ENCODE measurements at regions not wholly inside any gene's neighbourhood (a gene's known extent, or its start where the extent isn't known, plus 50 kb on each side); places are given as distances from the start of the nearest gene placed in this dataset.

- Histone ChIP-seq H3K36me3 (ENCODE audit: control insufficient read depth in 4 of 4, insufficient read depth in 4 of 4, low read length in 3 of 4) (no peaks in the 10 kb centered on the region), H3K27me3 (replicated peaks in 2 of 5; ENCODE audit: control insufficient read depth in 4 of 5, insufficient read depth in 5 of 5, low read length in 4 of 5) (no peaks in the 10 kb centered on the region), H3K4me1 (ENCODE audit: control extremely low read depth in 1 of 4, control insufficient read depth in 4 of 4, insufficient read depth in 4 of 4, low read length in 3 of 4) (no peaks in the 10 kb centered on the region), H3K4me3 (ENCODE audit: control insufficient read depth in 1 of 7, extremely low read depth in 1 of 7, insufficient read depth in 4 of 7, low read depth in 2 of 7, low read length in 6 of 7) (no peak overlapping the region), H3K9me3 (ENCODE audit: control extremely low read depth in 1 of 5, control insufficient read depth in 4 of 5, insufficient read depth in 2 of 5, low read depth in 1 of 5, low read length in 4 of 5) (no peaks in the 10 kb centered on the region), H3K27ac (ENCODE audit: insufficient read depth in 1 of 2, low read depth in 1 of 2, low read length in 2 of 2, poor library complexity in 1 of 2, severe bottlenecking in 2 of 2) (no peak overlapping the region)
- no CpG with 5 or more reads among the region's 2 CpGs for WGBS (ENCODE audit: insufficient coverage)
- POLR2A ChIA-PET: no interaction called here
- CTCF ChIA-PET: no interaction called here
- no peak for DNase-seq
These were observed 1035.7 kb upstream of the POU3F3 start for GRCh38 chr2:103818176-103818575.

- Histone ChIP-seq H3K27ac (ENCODE audit: insufficient read depth in 1 of 2, low read depth in 1 of 2, low read length in 2 of 2, poor library complexity in 1 of 2, severe bottlenecking in 2 of 2) (no peak overlapping the region), H3K36me3 (ENCODE audit: control insufficient read depth in 4 of 4, insufficient read depth in 4 of 4, low read length in 3 of 4) (no peaks in the 10 kb centered on the region), H3K27me3 (replicated peaks in 2 of 5; ENCODE audit: control insufficient read depth in 4 of 5, insufficient read depth in 5 of 5, low read length in 4 of 5) (no peaks in the 10 kb centered on the region), H3K4me3 (ENCODE audit: control insufficient read depth in 1 of 7, extremely low read depth in 1 of 7, insufficient read depth in 4 of 7, low read depth in 2 of 7, low read length in 6 of 7) (no peak overlapping the region), H3K4me1 (ENCODE audit: control extremely low read depth in 1 of 4, control insufficient read depth in 4 of 4, insufficient read depth in 4 of 4, low read length in 3 of 4) (no peaks in the 10 kb centered on the region), H3K9me3 (ENCODE audit: control extremely low read depth in 1 of 5, control insufficient read depth in 4 of 5, insufficient read depth in 2 of 5, low read depth in 1 of 5, low read length in 4 of 5) (no peaks in the 10 kb centered on the region)
- ChIA-PET POLR2A (no interaction called here), CTCF (no interaction called here)
- 91% methylated on average over 5 of the region's 5 CpGs for WGBS (ENCODE audit: insufficient coverage)
- DNase-seq: no peak
These were observed 1034.3 kb upstream of the POU3F3 start for GRCh38 chr2:103819599-103819998.

GRCh38 chr2:103823847-103824246 lies 1030.1 kb upstream of the POU3F3 start:
- Histone ChIP-seq H3K36me3 (ENCODE audit: control insufficient read depth in 4 of 4, insufficient read depth in 4 of 4, low read length in 3 of 4) (no peaks in the 10 kb centered on the region), H3K9me3 (ENCODE audit: control extremely low read depth in 1 of 5, control insufficient read depth in 4 of 5, insufficient read depth in 2 of 5, low read depth in 1 of 5, low read length in 4 of 5) (no peaks in the 10 kb centered on the region), H3K4me3 (ENCODE audit: control insufficient read depth in 1 of 7, extremely low read depth in 1 of 7, insufficient read depth in 4 of 7, low read depth in 2 of 7, low read length in 6 of 7) (no peak overlapping the region), H3K27me3 (replicated peaks in 2 of 5; ENCODE audit: control insufficient read depth in 4 of 5, insufficient read depth in 5 of 5, low read length in 4 of 5) (no peaks in the 10 kb centered on the region), H3K27ac (ENCODE audit: insufficient read depth in 1 of 2, low read depth in 1 of 2, low read length in 2 of 2, poor library complexity in 1 of 2, severe bottlenecking in 2 of 2) (no peak overlapping the region), H3K4me1 (ENCODE audit: control extremely low read depth in 1 of 4, control insufficient read depth in 4 of 4, insufficient read depth in 4 of 4, low read length in 3 of 4) (no peaks in the 10 kb centered on the region)
- CTCF ChIA-PET: no interaction called here
- POLR2A ChIA-PET: no interaction called here
- no peak for DNase-seq
- 88% methylated on average over 1 of the region's 1 CpG for WGBS (ENCODE audit: insufficient coverage)

GRCh38 chr2:103847276-103847675 lies 1006.6 kb upstream of the POU3F3 start:
- Histone ChIP-seq H3K36me3 (ENCODE audit: control insufficient read depth in 4 of 4, insufficient read depth in 4 of 4, low read length in 3 of 4) (no peaks in the 10 kb centered on the region), H3K4me1 (ENCODE audit: control extremely low read depth in 1 of 4, control insufficient read depth in 4 of 4, insufficient read depth in 4 of 4, low read length in 3 of 4) (no peaks in the 10 kb centered on the region), H3K27me3 (replicated peaks in 2 of 5; ENCODE audit: control insufficient read depth in 4 of 5, insufficient read depth in 5 of 5, low read length in 4 of 5) (no peaks in the 10 kb centered on the region), H3K9me3 (ENCODE audit: control extremely low read depth in 1 of 5, control insufficient read depth in 4 of 5, insufficient read depth in 2 of 5, low read depth in 1 of 5, low read length in 4 of 5) (peaks cover 0 to 2% (median 0%) of the 10 kb centered on the region in 5 experiments), H3K4me3 (ENCODE audit: control insufficient read depth in 1 of 7, extremely low read depth in 1 of 7, insufficient read depth in 4 of 7, low read depth in 2 of 7, low read length in 6 of 7) (no peak overlapping the region), H3K27ac (ENCODE audit: insufficient read depth in 1 of 2, low read depth in 1 of 2, low read length in 2 of 2, poor library complexity in 1 of 2, severe bottlenecking in 2 of 2) (no peak overlapping the region)
- no peak for DNase-seq
- POLR2A ChIA-PET: interaction anchor here (0.7 kb wide), 1 partner anchor 197 kb away, joined by 3 read pairs; no protein-coding TSS in a partner anchor
- CTCF ChIA-PET: no interaction called here
- 100% methylated on average over 2 of the region's 2 CpGs for WGBS (ENCODE audit: insufficient coverage)

- Histone ChIP-seq H3K27ac (ENCODE audit: insufficient read depth in 1 of 2, low read depth in 1 of 2, low read length in 2 of 2, poor library complexity in 1 of 2, severe bottlenecking in 2 of 2) (no peak overlapping the region), H3K9me3 (ENCODE audit: control extremely low read depth in 1 of 5, control insufficient read depth in 4 of 5, insufficient read depth in 2 of 5, low read depth in 1 of 5, low read length in 4 of 5) (no peaks in the 10 kb centered on the region), H3K4me3 (ENCODE audit: control insufficient read depth in 1 of 7, extremely low read depth in 1 of 7, insufficient read depth in 4 of 7, low read depth in 2 of 7, low read length in 6 of 7) (no peak overlapping the region), H3K36me3 (ENCODE audit: control insufficient read depth in 4 of 4, insufficient read depth in 4 of 4, low read length in 3 of 4) (no peaks in the 10 kb centered on the region), H3K4me1 (ENCODE audit: control extremely low read depth in 1 of 4, control insufficient read depth in 4 of 4, insufficient read depth in 4 of 4, low read length in 3 of 4) (no peaks in the 10 kb centered on the region), H3K27me3 (replicated peaks in 2 of 5; ENCODE audit: control insufficient read depth in 4 of 5, insufficient read depth in 5 of 5, low read length in 4 of 5) (no peaks in the 10 kb centered on the region)
- ChIA-PET CTCF (no interaction called here), POLR2A (interaction anchor here (0.6 kb wide), 1 partner anchor 146 kb away, joined by 3 read pairs; no protein-coding TSS in a partner anchor)
- no peak for DNase-seq
- 70% methylated on average over 2 of the region's 2 CpGs for WGBS (ENCODE audit: insufficient coverage)
These were observed 994.7 kb upstream of the POU3F3 start for GRCh38 chr2:103859238-103859637.

GRCh38 chr2:103860016-103860415 lies 993.9 kb upstream of the POU3F3 start:
- no peaks in the 10 kb centered on the region for H3K4me1 ChIP-seq (ENCODE audit: control extremely low read depth in 1 of 4, control insufficient read depth in 4 of 4, insufficient read depth in 4 of 4, low read length in 3 of 4)
- no peaks in the 10 kb centered on the region for H3K9me3 ChIP-seq (ENCODE audit: control extremely low read depth in 1 of 5, control insufficient read depth in 4 of 5, insufficient read depth in 2 of 5, low read depth in 1 of 5, low read length in 4 of 5)
- no peak overlapping the region for H3K4me3 ChIP-seq (ENCODE audit: control insufficient read depth in 1 of 7, extremely low read depth in 1 of 7, insufficient read depth in 4 of 7, low read depth in 2 of 7, low read length in 6 of 7)
- DNase-seq: no peak
- no peak overlapping the region for H3K27ac ChIP-seq (ENCODE audit: insufficient read depth in 1 of 2, low read depth in 1 of 2, low read length in 2 of 2, poor library complexity in 1 of 2, severe bottlenecking in 2 of 2)
- POLR2A ChIA-PET: interaction anchor here (0.6 kb wide), 2 partner anchors 73 to 147 kb away, joined by 3 read pairs; no protein-coding TSS in a partner anchor
- H3K27me3 ChIP-seq (replicated peaks in 2 of 5; ENCODE audit: control insufficient read depth in 4 of 5, insufficient read depth in 5 of 5, low read length in 4 of 5): no peaks in the 10 kb centered on the region
- CTCF ChIA-PET: interaction anchor here (1.4 kb wide), 1 partner anchor 10 kb away, joined by 3 read pairs; no protein-coding TSS in a partner anchor
- 100% methylated on average over 1 of the region's 2 CpGs for WGBS (ENCODE audit: insufficient coverage)
- no peaks in the 10 kb centered on the region for H3K36me3 ChIP-seq (ENCODE audit: control insufficient read depth in 4 of 4, insufficient read depth in 4 of 4, low read length in 3 of 4)

GRCh38 chr2:103868396-103868795 lies 985.5 kb upstream of the POU3F3 start:
- WGBS (ENCODE audit: insufficient coverage): no CpG with 5 or more reads among the region's 2 CpGs

More at GRCh38 chr2:103868396-103868795, 985.5 kb upstream of the POU3F3 start:
- Histone ChIP-seq H3K27me3 (replicated peaks in 2 of 5; ENCODE audit: control insufficient read depth in 4 of 5, insufficient read depth in 5 of 5, low read length in 4 of 5) (no peaks in the 10 kb centered on the region), H3K4me3 (ENCODE audit: control insufficient read depth in 1 of 7, extremely low read depth in 1 of 7, insufficient read depth in 4 of 7, low read depth in 2 of 7, low read length in 6 of 7) (no peak overlapping the region), H3K36me3 (ENCODE audit: control insufficient read depth in 4 of 4, insufficient read depth in 4 of 4, low read length in 3 of 4) (no peaks in the 10 kb centered on the region), H3K9me3 (ENCODE audit: control extremely low read depth in 1 of 5, control insufficient read depth in 4 of 5, insufficient read depth in 2 of 5, low read depth in 1 of 5, low read length in 4 of 5) (no peaks in the 10 kb centered on the region), H3K27ac (ENCODE audit: insufficient read depth in 1 of 2, low read depth in 1 of 2, low read length in 2 of 2, poor library complexity in 1 of 2, severe bottlenecking in 2 of 2) (no peak overlapping the region), H3K4me1 (ENCODE audit: control extremely low read depth in 1 of 4, control insufficient read depth in 4 of 4, insufficient read depth in 4 of 4, low read length in 3 of 4) (no peaks in the 10 kb centered on the region)
- DNase-seq: no peak
- POLR2A ChIA-PET: no interaction called here
- CTCF ChIA-PET: no interaction called here

All from common myeloid progenitor, CD34-positive (primary cell).